GM12878 (cell line): ENCODE measurements at regions not wholly inside any gene's neighbourhood (a gene's known extent, or its start where the extent isn't known, plus 50 kb on each side); places are given as distances from the start of the nearest gene placed in this dataset.

Experiments
- ATAC-seq: fragments of 200-7000 bp; cut with Tn5 transposase; 3 replicates; pipeline ENCODE4 v1.9.1; 2020; ENCODE audit warnings: mild to moderate bottlenecking, moderate library complexity
- BruUV-seq: library from RNA; stranded (reverse); fragments of 400-500 nt; replicated peaks from 2 replicates; lab custom pipeline; 2021; lab: Mats Ljungman, UMichigan
- CTCF ChIA-PET: fragments of 300-600 bp; sonication (Branson Sonifier 250); formaldehyde crosslinking; extraction: SDS; loops from one replicate; lab custom pipeline; 2021; ENCODE audit warnings: inconsistent platforms; lab: Yijun Ruan, JAX
- POLR2A ChIA-PET: fragments of 350-600 bp; formaldehyde crosslinking; extraction: SDS; loops from one replicate; lab custom pipeline; 2021; ENCODE audit warnings: inconsistent platforms; lab: Charles Lee
- RAD21 ChIA-PET: fragments of 300-600 bp; sonication (Branson Sonifier 250); formaldehyde crosslinking; loops from one replicate; lab custom pipeline; 2023; ENCODE audit warnings: antibody characterized with exemption; ENCODE audit not compliant: unreplicated experiment; lab: Charles Lee
- SMC1A ChIA-PET: fragments of 300-600 bp; sonication (Branson Sonifier 250); formaldehyde crosslinking; loops from one replicate; lab custom pipeline; 2023; ENCODE audit not compliant: unreplicated experiment, uncharacterized antibody; lab: Charles Lee
- DNase-seq: peaks from one replicate; pipeline ENCODE4 v3.0.0-alpha.2; 2011; ENCODE audit warnings: low read depth, low spot score
- FAIRE-seq: peaks from 3 replicates; lab custom pipeline; 2011; peaks lifted over from hg19 to GRCh38; lab: Jason Lieb, UNC
- H2AFZ ChIP-seq: 2 replicates; pipeline ENCODE4 v1.6.0; 2011; ENCODE audit warnings: low read depth, low read length, control low read depth; ENCODE audit not compliant: control insufficient read depth
- H3K27ac ChIP-seq: 2 replicates; pipeline ENCODE4 v1.5.1; 2011; ENCODE audit warnings: control low read depth; ENCODE audit not compliant: control insufficient read depth, insufficient read depth
- H3K27me3 ChIP-seq, 2 experiments: replicated peaks in 1 of 2; 2 replicates each; pipeline versions ENCODE4 v1.6.0 to v1.6.1; 2011; ENCODE audit warnings: low read length in 1 of 2; ENCODE audit not compliant: control insufficient read depth in 2 of 2, insufficient read depth in 2 of 2
- H3K36me3 ChIP-seq, 2 experiments: 2 replicates each; pipeline ENCODE4 v1.5.1; 2011; ENCODE audit warnings: low read length in 1 of 2; ENCODE audit not compliant: control insufficient read depth in 2 of 2, insufficient read depth in 2 of 2
- H3K4me1 ChIP-seq: 2 replicates; pipeline ENCODE4 v1.6.1; 2011; ENCODE audit warnings: mild to moderate bottlenecking, low read length, moderate library complexity, mixed read lengths; ENCODE audit not compliant: control insufficient read depth, insufficient read depth
- H3K4me2 ChIP-seq: 2 replicates; pipeline ENCODE4 v1.6.0; 2011; ENCODE audit warnings: control low read depth; ENCODE audit not compliant: control insufficient read depth, insufficient read depth
- H3K4me3 ChIP-seq: fragments of 200-600 bp; sonication (generic); 2 replicates; pipeline ENCODE4 v1.5.1; 2016
- H3K79me2 ChIP-seq: 2 replicates; pipeline ENCODE4 v1.6.0; 2011; ENCODE audit warnings: low read length; ENCODE audit not compliant: control insufficient read depth, insufficient read depth
- H3K9ac ChIP-seq: 2 replicates; pipeline ENCODE4 v1.8.0; 2011; ENCODE audit warnings: low read length, control low read depth, mixed read lengths; ENCODE audit not compliant: control insufficient read depth, insufficient read depth
- H3K9me3 ChIP-seq: replicated peaks from 3 replicates; pipeline ENCODE4 v1.5.1; 2011; ENCODE audit warnings: mild to moderate bottlenecking, low read length; ENCODE audit not compliant: control insufficient read depth, insufficient read depth
- H4K20me1 ChIP-seq: 2 replicates; pipeline ENCODE4 v1.6.0; 2011; ENCODE audit not compliant: control insufficient read depth, insufficient read depth
- CBFB ChIP-seq: IDR thresholded peaks from 2 replicates; pipeline ENCODE4 v1.6.1; 2016; ENCODE audit warnings: antibody characterized with exemption, low read depth
- CBX5 ChIP-seq: sonication (generic); IDR thresholded peaks from 2 replicates; pipeline ENCODE4 v1.6.1; 2016; ENCODE audit warnings: low read depth, moderate library complexity, mild to moderate bottlenecking, inconsistent platforms
- CREM ChIP-seq: IDR thresholded peaks from 2 replicates; pipeline ENCODE4 v1.6.1; 2014; ENCODE audit warnings: antibody characterized with exemption, low read depth
- EP300 ChIP-seq, 2 experiments: fragments of 150-350 bp in 1 of 2; IDR thresholded peaks; 2 replicates each; pipeline ENCODE4 v1.6.1; 2011 to 2012; ENCODE audit warnings: low read depth in 2 of 2, low read length in 2 of 2, borderline replicate concordance in 1 of 2, improper control_type of control experiment in 1 of 2, inconsistent platforms in 1 of 2; ENCODE audit not compliant: control insufficient read depth in 1 of 2
- EZH2 ChIP-seq: IDR thresholded peaks from 2 replicates; pipeline ENCODE4 v1.6.1; 2012; ENCODE audit warnings: low read depth, mild to moderate bottlenecking, control low read depth, inconsistent platforms, low read length, borderline replicate concordance; ENCODE audit not compliant: control insufficient read depth
- GATAD2B ChIP-seq: fragments of 450-650 bp; conservative IDR thresholded peaks from 2 replicates; pipeline ENCODE4 v1.6.1; 2017; ENCODE audit warnings: low read depth, mild to moderate bottlenecking, moderate library complexity
- NR2F1 ChIP-seq: fragments of 450-650 bp; conservative IDR thresholded peaks from 2 replicates; pipeline ENCODE4 v1.6.1; 2017; ENCODE audit warnings: mild to moderate bottlenecking
- PAX8 ChIP-seq: fragments of 450-650 bp; IDR thresholded peaks from 2 replicates; pipeline ENCODE4 v1.6.1; 2017; ENCODE audit warnings: mild to moderate bottlenecking, moderate library complexity
- RUNX3 ChIP-seq: IDR thresholded peaks from 2 replicates; pipeline ENCODE4 v1.6.1; 2012; ENCODE audit warnings: low read length, inconsistent platforms
- TAF1 ChIP-seq: IDR thresholded peaks from 2 replicates; pipeline ENCODE4 v1.6.1; 2011; ENCODE audit warnings: mild to moderate bottlenecking, low read depth, low read length, borderline replicate concordance
- TARDBP ChIP-seq: IDR thresholded peaks from 2 replicates; pipeline ENCODE4 v1.6.1; 2016; ENCODE audit warnings: borderline replicate concordance
- TCF3 ChIP-seq: IDR thresholded peaks from 2 replicates; pipeline ENCODE4 v1.6.1; 2012; ENCODE audit warnings: low read depth, mild to moderate bottlenecking, low read length, borderline replicate concordance; ENCODE audit not compliant: insufficient read depth
- WGBS: methylation state at CpG from one replicate; pipeline ENCODE4 v1.1.6; 2016; ENCODE audit warnings: low lambda C conversion rate; ENCODE audit not compliant: insufficient replicate concordance, insufficient coverage; ENCODE audit errors: missing lambda C conversion rate; 5-methylcytosine and 5-hydroxymethylcytosine counted together
- in situ Hi-C: fragments of 300-500 bp; cut with MboI; formaldehyde crosslinking; loops from 9 replicates; pipeline ENCODE4 v1.14.3; 2018; ENCODE audit warnings: mixed read lengths
- intact Hi-C: fragments of 100-400 bp; cut with micrococcal nuclease; formaldehyde crosslinking; loops from one replicate; pipeline ENCODE4 v1.14.2; 2022; ENCODE audit not compliant: unreplicated experiment
- TF ChIP-seq, protein P1 (sequence below): IDR thresholded peaks from 2 replicates; pipeline ENCODE4 v1.6.1; 2011; ENCODE audit warnings: borderline replicate concordance, low read depth, mild to moderate bottlenecking, moderate library complexity, mixed read lengths, low read length; ENCODE audit not compliant: insufficient read depth; ENCODE audit errors: extremely low read length
- TF ChIP-seq, protein P2 (sequence below): fragments of 450-650 bp; IDR thresholded peaks from 2 replicates; pipeline ENCODE4 v1.6.1; 2017; ENCODE audit warnings: low read depth, mild to moderate bottlenecking, moderate library complexity

DNA sequence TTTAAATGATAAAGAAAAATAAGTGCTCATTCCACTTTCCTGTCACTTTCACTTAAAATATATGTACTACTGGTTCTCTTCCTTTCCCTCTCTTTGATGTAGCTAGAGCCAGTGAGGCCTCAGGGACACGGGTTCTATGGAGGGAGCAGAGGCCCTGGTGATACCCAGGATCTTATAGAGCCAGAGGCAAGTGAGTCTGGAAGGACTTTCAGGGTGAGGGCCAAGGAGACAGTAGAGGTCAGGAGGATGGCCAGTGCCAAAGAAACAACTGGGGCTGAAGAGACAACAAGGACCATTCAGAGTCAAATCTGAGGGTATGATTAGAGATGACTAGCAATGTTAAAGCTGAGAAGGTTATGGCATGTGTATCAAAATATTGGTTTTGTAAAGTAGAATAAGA is 124.1 kb upstream of the GOLGA6L6 start:
- no peak for ATAC-seq

More for the DNA sequence above, 124.1 kb upstream of the GOLGA6L6 start:
- ChIA-PET SMC1A (no interaction called here), CTCF (no interaction called here), RAD21 (no interaction called here), POLR2A (no interaction called here)
- no TSS peak for BruUV-seq
- WGBS, result 0% methylated on average over 1 of the region's 1 CpG
- in situ Hi-C loops, result no loop called here
- no peak for TF ChIP-seq CBFB
- TF ChIP-seq, protein P1, sequence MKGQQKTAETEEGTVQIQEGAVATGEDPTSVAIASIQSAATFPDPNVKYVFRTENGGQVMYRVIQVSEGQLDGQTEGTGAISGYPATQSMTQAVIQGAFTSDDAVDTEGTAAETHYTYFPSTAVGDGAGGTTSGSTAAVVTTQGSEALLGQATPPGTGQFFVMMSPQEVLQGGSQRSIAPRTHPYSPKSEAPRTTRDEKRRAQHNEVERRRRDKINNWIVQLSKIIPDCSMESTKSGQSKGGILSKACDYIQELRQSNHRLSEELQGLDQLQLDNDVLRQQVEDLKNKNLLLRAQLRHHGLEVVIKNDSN, result no peak
- no peak for TF ChIP-seq RUNX3
- no peak for TF ChIP-seq EZH2
- TF ChIP-seq CBX5, result no peak
- no peak for TF ChIP-seq NR2F1
- TF ChIP-seq TCF3, result no peak
- TF ChIP-seq, protein P2, sequence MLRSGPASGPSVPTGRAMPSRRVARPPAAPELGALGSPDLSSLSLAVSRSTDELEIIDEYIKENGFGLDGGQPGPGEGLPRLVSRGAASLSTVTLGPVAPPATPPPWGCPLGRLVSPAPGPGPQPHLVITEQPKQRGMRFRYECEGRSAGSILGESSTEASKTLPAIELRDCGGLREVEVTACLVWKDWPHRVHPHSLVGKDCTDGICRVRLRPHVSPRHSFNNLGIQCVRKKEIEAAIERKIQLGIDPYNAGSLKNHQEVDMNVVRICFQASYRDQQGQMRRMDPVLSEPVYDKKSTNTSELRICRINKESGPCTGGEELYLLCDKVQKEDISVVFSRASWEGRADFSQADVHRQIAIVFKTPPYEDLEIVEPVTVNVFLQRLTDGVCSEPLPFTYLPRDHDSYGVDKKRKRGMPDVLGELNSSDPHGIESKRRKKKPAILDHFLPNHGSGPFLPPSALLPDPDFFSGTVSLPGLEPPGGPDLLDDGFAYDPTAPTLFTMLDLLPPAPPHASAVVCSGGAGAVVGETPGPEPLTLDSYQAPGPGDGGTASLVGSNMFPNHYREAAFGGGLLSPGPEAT, result no peak
- TF ChIP-seq PAX8, result no peak
- TF ChIP-seq CREM, result no peak
- no peak for TF ChIP-seq EP300 (IDR thresholded peaks at IDR 0.05; ENCODE audit: borderline replicate concordance in 1 of 2, control insufficient read depth in 1 of 2, low read depth in 2 of 2, low read length in 2 of 2)
- TF ChIP-seq TAF1, result no peak
- no peak for TF ChIP-seq GATAD2B
- no peak for TF ChIP-seq TARDBP
- FAIRE-seq, result no peak
- no peaks in the 10 kb centered on the region for H3K27me3 ChIP-seq
- H3K9me3 ChIP-seq, result no peaks in the 10 kb centered on the region
- H3K79me2 ChIP-seq, result no peaks in the 10 kb centered on the region
- H3K4me1 ChIP-seq, result no peaks in the 10 kb centered on the region
- no peak overlapping the region for H3K4me2 ChIP-seq
- H3K27ac ChIP-seq, result no peak overlapping the region
- no peak overlapping the region for H3K4me3 ChIP-seq
- H3K9ac ChIP-seq, result no peak overlapping the region
- no peak for DNase-seq
- no peak overlapping the region for H2AFZ ChIP-seq
- H3K36me3 ChIP-seq, result no peaks in the 10 kb centered on the region
- intact Hi-C loops, result no loop called here
- H4K20me1 ChIP-seq, result no peaks in the 10 kb centered on the region
